ENCODE measurements at regions not wholly inside any gene's neighbourhood (a gene's known extent, or its start where the extent isn't known, plus 50 kb on each side); places are given as distances from the start of the nearest gene placed in this dataset.

GRCh38 chr10:23568996-23569395 is 130.1 kb downstream of the OTUD1 start:
- TF ChIP-seq POLR2A (IDR thresholded peaks at IDR 0.05) (no peak), CTCF (IDR thresholded peaks at IDR 0.05) (no peak)

Measured in Peyer's patch (tissue), 4 donors.